IPS DF 6.9 (cell line): ENCODE measurements at regions not wholly inside any gene's neighbourhood (a gene's known extent, or its start where the extent isn't known, plus 50 kb on each side); places are given as distances from the start of the nearest gene placed in this dataset.
"Not testable (repeated sequence)": the region's sequence is repeated elsewhere in the genome, so short reads cannot be mapped to it uniquely, and the experiment has no call there.

Source experiments
- DNase-seq: peaks from one replicate; pipeline ENCODE4 v3.0.0-alpha.2; 2013; ENCODE audit warnings: low read depth, low spot score
- H3K27ac ChIP-seq: one replicate; pipeline ENCODE4 v1.5.1; 2013; ENCODE audit warnings: low read length, control low read depth
- H3K27me3 ChIP-seq: 2 replicates; pipeline ENCODE4 v1.6.1; 2013; ENCODE audit warnings: mild to moderate bottlenecking, low read length; ENCODE audit not compliant: control insufficient read depth, insufficient read depth
- H3K36me3 ChIP-seq: 2 replicates; pipeline ENCODE4 v1.6.1; 2013; ENCODE audit warnings: low read length; ENCODE audit not compliant: control insufficient read depth, insufficient read depth
- H3K4me1 ChIP-seq: 2 replicates; pipeline ENCODE4 v1.6.1; 2013; ENCODE audit warnings: low read length; ENCODE audit not compliant: control insufficient read depth, insufficient read depth
- H3K4me3 ChIP-seq: 2 replicates; pipeline ENCODE4 v1.5.1; 2013; ENCODE audit warnings: mild to moderate bottlenecking, low read length
- H3K9me3 ChIP-seq: 2 replicates; pipeline ENCODE4 v1.6.1; 2013; ENCODE audit warnings: low read length, inconsistent platforms; ENCODE audit not compliant: control insufficient read depth, insufficient read depth
- WGBS: extraction: QIAGEN DNeasy Blood & Tissue Kit; methylation state at CpG from one replicate; pipeline ENCODE4 v1.1.7; 2013; ENCODE audit warnings: mixed read lengths, missing lambda C conversion rate; ENCODE audit not compliant: insufficient read length, insufficient coverage; 5-methylcytosine and 5-hydroxymethylcytosine counted together

DNA sequence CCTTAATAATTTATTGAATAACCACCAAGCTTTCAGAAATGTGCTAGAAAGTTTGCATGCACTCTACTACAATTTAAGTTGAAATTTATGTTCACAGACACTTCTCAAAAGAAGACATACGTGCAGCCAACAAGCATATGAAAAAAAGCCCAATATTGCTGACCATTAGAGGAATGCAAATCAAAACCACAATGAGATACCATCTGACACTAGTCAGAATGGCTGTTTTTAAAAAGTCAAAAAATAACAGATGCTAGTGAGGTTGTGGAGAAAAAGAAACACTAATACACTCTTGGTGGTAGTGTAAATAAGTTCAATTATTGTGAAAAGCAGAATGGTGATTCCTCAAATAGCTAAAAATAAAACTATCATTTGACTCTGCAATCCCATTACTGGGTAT, 308.8 kb upstream of the PCDH9 start:
- Histone ChIP-seq H3K9me3 (no peaks in the 10 kb centered on the region), H3K4me3 (no peak overlapping the region), H3K27ac (no peak overlapping the region), H3K27me3 (no peaks in the 10 kb centered on the region), H3K4me1 (no peaks in the 10 kb centered on the region), H3K36me3 (no peaks in the 10 kb centered on the region)
- no CpG with 5 or more reads among the region's 1 CpG for WGBS
- no peak for DNase-seq

DNA sequence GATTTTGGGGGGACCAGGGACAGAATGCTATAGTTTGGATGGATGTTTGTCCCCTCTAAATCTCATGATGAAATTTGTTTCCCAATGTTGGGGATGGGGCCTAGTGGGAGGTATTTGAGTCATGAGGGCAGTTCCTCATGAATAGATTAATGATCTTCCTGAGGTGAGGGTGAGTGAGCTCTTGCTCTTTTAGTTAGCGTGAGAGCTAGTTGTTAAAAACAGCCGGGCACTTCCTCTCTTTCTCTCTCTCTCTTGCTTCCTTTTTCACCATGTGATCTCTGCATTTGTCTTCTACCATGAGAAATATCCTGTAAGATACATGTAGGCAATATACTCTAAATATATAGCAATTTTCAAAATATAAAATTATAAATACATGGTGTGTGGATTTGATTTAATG, 290.8 kb upstream of the PCDH9 start:
- no peaks in the 10 kb centered on the region for H3K9me3 ChIP-seq
- no peak overlapping the region for H3K4me3 ChIP-seq
- WGBS = no CpG with 5 or more reads among the region's 2 CpGs
- no peak overlapping the region for H3K27ac ChIP-seq
- H3K4me1 ChIP-seq = peaks cover 1% of the 10 kb centered on the region; the same call in 1 of the 2 replicates
- no peaks in the 10 kb centered on the region for H3K27me3 ChIP-seq
- H3K36me3 ChIP-seq = no peaks in the 10 kb centered on the region
- DNase-seq = no peak

DNA sequence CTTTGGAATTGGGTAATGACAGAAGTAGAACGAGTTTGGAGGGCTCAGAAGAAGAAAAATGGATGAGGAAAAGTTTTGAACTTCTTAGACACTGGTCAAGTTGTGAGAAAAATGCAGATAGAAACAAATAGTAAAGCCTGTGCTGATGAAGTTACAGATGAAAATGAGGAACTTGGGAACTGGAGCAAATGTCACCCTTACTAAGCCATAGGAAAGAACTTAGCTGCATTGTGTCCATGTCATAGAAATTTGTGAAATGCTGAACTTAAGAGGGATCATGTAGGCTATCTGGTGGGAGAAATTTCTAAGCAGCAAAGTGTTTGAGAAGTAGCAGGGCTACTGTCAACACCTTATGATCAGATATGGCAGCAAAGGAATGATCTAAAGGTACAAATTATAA, 289.2 kb upstream of the PCDH9 start:
- H3K4me3 ChIP-seq = no peak overlapping the region
- peaks cover 2% of the 10 kb centered on the region; the same call in 1 of the 2 replicates for H3K4me1 ChIP-seq
- no peaks in the 10 kb centered on the region for H3K36me3 ChIP-seq
- no peak overlapping the region for H3K27ac ChIP-seq
- no peaks in the 10 kb centered on the region for H3K9me3 ChIP-seq
- no CpG with 5 or more reads among the region's 1 CpG for WGBS
- DNase-seq = no peak
- no peaks in the 10 kb centered on the region for H3K27me3 ChIP-seq

DNA sequence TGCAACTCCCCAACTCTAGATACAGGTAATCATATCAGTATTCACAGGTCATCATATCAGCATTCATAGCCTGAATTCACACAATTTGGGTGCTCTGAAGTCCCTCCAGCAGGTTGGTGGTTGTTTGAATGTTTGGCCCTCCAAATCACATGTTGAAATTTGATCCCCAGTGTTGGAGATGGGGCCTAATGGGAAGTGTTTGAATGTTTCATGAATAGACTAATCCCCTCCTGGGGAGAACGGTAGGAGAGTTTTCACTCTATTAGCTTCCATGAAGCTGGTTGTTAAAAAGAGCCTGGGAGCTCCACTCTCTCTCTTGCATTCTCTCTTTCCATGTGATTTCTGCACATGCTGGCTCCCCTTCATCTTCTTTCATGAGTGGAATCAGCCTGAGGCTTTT, 288.6 kb upstream of the PCDH9 start:
- H3K4me1 ChIP-seq = peaks cover 2% of the 10 kb centered on the region; the same call in 1 of the 2 replicates
- no peaks in the 10 kb centered on the region for H3K9me3 ChIP-seq
- peak; percentile 20 for DNase-seq
- H3K36me3 ChIP-seq = no peaks in the 10 kb centered on the region
- no peak overlapping the region for H3K4me3 ChIP-seq
- H3K27me3 ChIP-seq = no peaks in the 10 kb centered on the region
- no peak overlapping the region for H3K27ac ChIP-seq
- WGBS = no CpG with 5 or more reads among the region's 1 CpG

DNA sequence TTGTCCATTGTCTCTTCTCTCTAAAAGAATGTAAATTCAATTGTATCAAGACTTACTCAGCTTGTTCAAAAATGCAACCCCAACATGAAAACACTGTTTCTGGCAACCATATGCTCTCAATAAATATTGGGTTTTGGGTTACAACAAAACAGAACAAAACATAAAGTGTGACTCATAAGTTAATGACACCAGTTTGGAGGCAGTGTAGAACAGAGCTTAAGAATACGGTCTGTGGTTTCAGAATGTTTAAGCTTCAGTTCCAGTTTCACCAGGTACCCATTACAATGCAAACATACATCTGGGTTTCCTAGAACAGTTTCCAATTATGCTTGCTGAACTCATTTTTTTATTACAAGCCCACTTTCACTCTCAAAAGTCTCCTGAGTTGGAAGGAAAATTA, 285.8 kb upstream of the PCDH9 start:
- Histone ChIP-seq H3K27ac (no peak overlapping the region), H3K4me3 (no peak overlapping the region), H3K27me3 (no peaks in the 10 kb centered on the region), H3K36me3 (no peaks in the 10 kb centered on the region), H3K4me1 (peaks cover 2% of the 10 kb centered on the region; the same call in 1 of the 2 replicates), H3K9me3 (no peaks in the 10 kb centered on the region)
- WGBS = no CpG with 5 or more reads among the region's 1 CpG
- no peak for DNase-seq

- WGBS = no CpG with 5 or more reads among the region's 5 CpGs
- Histone ChIP-seq H3K27ac (no peak overlapping the region), H3K9me3 (no peaks in the 10 kb centered on the region), H3K4me1 (no peaks in the 10 kb centered on the region), H3K36me3 (no peaks in the 10 kb centered on the region), H3K27me3 (no peaks in the 10 kb centered on the region), H3K4me3 (no peak overlapping the region)
- no peak for DNase-seq
Measured at GRCh38 chr13:67509018-67509417, 278.9 kb upstream of the PCDH9 start.

GRCh38 chr13:67508275-67508674, 278.1 kb upstream of the PCDH9 start:
- H3K9me3 ChIP-seq, H3K36me3 ChIP-seq, H3K4me1 ChIP-seq, H3K27me3 ChIP-seq, H3K4me3 ChIP-seq, H3K27ac ChIP-seq, DNase-seq: not testable (repeated sequence)
- WGBS = no CpG with 5 or more reads among the region's 1 CpG

DNA sequence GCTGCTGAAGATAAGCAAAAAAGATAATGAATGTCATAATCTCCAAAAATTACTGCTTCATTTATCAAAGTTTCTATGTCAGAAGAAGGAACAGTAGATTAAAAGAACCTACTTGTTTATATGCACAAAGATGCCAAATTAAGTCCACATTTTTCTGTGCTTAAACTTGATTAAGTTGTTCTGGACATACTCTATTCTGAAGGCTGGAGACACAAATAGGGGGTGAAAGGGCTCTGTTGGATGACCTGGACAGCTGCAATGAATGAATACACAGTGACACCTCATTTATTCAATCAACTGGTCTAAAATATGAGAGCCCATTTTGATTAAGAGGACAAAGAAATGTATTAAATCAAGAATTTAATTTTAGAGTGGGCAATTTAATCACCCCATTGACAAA, 276.3 kb upstream of the PCDH9 start:
- Histone ChIP-seq H3K4me1 (no peaks in the 10 kb centered on the region), H3K27me3 (no peaks in the 10 kb centered on the region), H3K36me3 (no peaks in the 10 kb centered on the region), H3K9me3 (no peaks in the 10 kb centered on the region), H3K27ac (no peak overlapping the region), H3K4me3 (no peak overlapping the region)
- no peak for DNase-seq

GRCh38 chr13:67505376-67505775, 275.2 kb upstream of the PCDH9 start:
- no peaks in the 10 kb centered on the region for H3K4me1 ChIP-seq
- H3K4me3 ChIP-seq = no peak overlapping the region
- no peaks in the 10 kb centered on the region for H3K9me3 ChIP-seq
- DNase-seq = no peak
- no peaks in the 10 kb centered on the region for H3K36me3 ChIP-seq
- H3K27me3 ChIP-seq = no peaks in the 10 kb centered on the region
- no peak overlapping the region for H3K27ac ChIP-seq

- Histone ChIP-seq H3K4me1 (no peaks in the 10 kb centered on the region), H3K27ac (no peak overlapping the region), H3K4me3 (no peak overlapping the region), H3K27me3 (no peaks in the 10 kb centered on the region), H3K9me3 (no peaks in the 10 kb centered on the region), H3K36me3 (no peaks in the 10 kb centered on the region)
- no CpG with 5 or more reads among the region's 3 CpGs for whole genome bisulfite sequencing
- DNase-seq = no peak
Measured at GRCh38 chr13:67498948-67499347, 268.8 kb upstream of the PCDH9 start.

DNA sequence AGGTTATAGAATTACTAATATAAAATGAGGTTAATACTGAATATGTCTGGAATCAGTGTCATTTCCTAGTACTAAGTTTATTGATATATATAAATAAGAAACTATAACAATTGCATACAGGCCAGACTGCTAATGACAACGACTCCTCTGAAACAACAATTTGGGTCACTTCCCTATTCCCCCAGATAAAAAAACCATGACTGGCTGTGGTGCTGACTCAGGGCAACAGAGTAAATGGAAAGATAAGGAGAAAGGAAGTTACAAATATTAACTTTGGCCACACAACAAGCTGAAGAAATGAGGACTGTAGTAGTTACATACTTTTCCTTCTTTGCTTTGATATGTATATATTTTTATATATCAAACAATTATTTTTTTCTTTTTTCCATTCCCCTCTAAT, 263.7 kb upstream of the PCDH9 start:
- H3K4me1 ChIP-seq = no peaks in the 10 kb centered on the region
- H3K27me3 ChIP-seq = no peaks in the 10 kb centered on the region
- H3K27ac ChIP-seq = no peak overlapping the region
- H3K9me3 ChIP-seq = no peaks in the 10 kb centered on the region
- H3K4me3 ChIP-seq = no peak overlapping the region
- no peak for DNase-seq
- no peaks in the 10 kb centered on the region for H3K36me3 ChIP-seq
- WGBS = no CpG with 5 or more reads among the region's 1 CpG
